ENCODE measurements at regions not wholly inside any gene's neighbourhood (a gene's known extent, or its start where the extent isn't known, plus 50 kb on each side); places are given as distances from the start of the nearest gene placed in this dataset.
"Not testable (repeated sequence)": the region's sequence is repeated elsewhere in the genome, so short reads cannot be mapped to it uniquely, and the experiment has no call there.

DNA sequence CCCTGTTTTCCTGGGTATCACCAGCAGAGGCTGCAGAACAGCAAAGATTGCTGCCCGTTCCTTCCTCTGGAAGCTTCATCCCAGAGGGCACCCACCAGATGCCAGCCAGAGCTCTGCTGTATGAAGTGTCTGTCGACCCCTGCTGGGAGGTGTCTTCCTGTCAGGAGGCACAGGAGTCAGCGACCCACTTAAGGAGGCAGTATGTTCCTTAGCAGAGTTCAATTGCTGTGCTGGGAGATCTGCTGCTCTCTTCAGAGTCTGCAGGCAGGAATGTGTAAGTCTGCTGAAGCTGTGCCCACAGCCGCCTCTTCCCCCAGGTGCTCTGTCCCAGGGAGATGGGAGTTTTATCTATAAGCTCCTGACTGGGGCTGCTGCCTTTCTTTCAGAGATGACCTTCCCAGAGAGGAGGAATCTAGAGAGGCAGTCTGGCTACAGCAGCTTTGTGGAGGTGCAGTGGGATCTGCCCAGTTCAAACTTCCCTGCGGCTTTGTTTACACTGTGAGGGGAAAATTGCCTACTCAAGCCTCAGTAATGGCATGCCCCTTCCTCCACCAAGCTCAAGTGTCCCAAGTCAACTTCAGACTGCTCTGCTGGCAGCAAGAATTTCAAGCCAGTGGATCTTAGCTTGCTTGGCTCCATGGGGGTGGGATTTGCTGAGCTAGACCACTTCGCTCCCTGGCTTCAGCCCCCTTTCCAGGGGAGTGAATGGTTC lies 100.6 kb downstream of the TMEM168 start:
- not testable (repeated sequence) for DNase-seq

DNA sequence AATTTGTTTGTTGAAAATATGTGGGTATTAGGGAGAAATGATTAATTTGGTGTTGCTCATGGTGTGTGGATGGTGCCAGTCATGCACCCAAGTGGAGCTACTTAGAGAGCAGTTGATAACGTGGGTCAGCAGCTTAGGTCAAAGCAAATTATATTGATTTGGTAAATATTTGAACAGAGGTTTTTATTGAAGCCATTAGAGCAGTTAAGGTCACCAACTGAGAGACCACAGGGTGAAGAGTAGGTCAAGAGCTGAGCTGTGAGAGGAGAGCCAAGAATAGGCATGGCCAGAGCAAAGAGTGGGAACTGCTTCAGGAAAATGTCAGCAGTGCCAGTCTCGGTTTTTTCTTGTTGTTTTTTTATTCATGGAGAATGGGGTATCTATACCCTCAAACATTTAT lies 97.9 kb downstream of the TMEM168 start:
- no peak for DNase-seq

DNA sequence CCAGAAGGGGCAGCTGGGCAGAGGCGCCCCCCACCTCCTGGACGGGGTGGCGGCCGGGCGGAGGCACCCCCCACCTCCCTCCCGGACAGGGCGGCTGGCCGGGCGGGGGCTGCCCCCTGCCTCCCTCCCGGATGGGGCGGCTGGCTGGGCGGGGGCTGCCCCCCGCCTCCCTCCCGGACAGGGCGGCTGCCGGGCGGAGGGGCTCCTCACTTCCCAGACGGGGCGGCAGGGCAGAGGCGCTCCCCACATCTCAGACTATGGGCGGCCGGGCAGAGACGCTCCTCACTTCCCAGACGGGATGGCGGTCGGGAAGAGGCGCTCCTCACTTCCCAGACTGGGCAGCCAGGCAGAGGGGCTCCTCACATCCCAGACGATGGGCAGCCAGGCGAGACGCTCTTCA lies 93.0 kb downstream of the TMEM168 start:
- not testable (repeated sequence) for DNase-seq

DNA sequence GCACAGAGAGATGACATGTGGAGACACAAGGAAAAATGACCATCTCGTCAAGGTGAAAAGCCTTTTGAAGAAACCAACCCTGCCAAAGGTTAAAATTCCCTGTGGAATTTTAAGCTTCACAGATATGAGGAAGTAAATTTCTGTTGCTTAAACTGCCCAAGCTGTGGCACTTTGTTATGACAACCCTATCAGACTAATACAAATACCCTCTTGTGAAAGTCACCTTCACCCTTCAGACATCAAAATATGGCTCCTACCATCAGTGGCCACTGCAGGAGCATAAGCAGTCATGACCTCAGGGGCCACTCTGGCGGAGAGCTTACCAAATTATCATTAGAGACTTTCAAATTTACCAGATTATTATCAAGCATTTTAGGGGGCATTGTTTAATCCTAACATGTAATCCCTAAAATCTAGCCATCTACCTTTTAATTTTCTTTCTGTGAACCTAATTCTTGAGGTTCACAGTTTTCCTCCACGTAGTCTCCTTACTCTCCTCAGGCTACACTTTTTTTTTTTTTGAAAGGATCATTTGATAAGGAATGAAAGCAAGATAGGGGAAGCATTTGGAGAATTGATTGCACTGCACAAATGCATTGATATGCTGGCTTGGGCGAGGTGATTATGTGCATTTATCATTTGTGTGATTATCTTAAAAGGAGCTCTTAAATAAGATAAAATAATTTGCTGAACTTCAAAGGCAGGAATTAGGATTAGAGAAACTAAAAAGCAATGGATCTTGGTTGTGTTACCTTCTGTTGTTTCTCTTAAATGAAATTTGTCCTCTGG lies 90.3 kb downstream of the TMEM168 start:
- no peak for DNase-seq

DNA sequence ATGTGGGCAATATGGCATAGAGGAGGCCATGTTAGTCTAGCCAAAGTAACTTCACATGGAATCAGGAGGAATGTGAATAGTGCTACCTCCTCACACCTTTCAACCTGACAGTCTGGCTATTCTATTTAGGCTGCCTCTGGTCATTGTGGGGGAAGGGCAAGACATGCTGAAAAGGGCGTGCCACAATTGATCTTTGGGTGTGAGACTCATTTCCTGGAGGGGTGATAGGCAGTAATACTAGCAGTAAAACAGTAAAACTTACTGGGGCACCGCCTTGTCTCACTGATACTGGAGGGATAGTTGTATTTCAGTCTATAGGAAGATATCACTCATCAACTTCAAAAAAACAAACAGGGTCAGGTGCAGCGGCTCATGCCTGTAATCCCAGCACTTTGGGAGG lies 88.7 kb downstream of the TMEM168 start:
- no peak for DNase-seq

DNA sequence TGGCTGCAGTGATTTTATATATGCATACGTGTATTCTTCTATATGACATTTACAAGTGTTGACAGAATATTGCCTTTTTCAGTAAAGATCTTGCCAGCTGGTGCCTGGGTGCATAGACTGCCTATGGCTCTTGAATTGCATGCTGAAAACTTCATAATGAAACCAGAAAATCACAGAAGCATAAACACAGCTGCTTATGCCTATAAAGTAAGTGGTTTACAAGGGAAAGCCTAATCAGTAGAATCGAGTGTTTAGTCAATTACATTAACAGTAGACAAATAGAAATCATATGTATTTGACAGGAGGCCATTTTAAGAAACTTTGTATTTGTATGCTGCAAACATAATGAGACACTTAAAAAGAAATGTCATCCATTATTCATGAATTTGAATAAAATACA lies 82.5 kb downstream of the TMEM168 start:
- no peak for DNase-seq

DNA sequence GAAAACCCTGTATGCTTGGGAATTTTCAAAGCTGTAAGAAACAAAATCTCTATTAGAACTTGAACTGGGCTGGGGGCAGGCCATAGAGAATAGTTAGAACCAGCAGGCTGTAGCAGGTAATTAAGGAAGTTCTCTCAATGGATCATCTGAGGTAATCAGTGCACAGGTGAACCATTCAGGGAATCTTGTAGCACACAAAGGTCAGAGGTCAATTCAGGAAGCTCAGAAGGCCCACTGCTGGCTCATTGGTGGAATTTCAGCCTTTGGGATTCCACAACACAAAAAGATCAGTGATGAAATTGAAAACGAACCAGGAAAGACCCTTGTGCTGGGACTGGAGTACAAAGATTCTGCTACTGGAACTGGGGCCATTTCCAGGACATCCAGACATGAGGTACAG lies 82.0 kb downstream of the TMEM168 start:
- DNase-seq = no peak
